GM23248 (cell line): ENCODE measurements at regions not wholly inside any gene's neighbourhood (a gene's known extent, or its start where the extent isn't known, plus 50 kb on each side); places are given as distances from the start of the nearest gene placed in this dataset.

Experiments
- DNase-seq: peaks from one replicate; pipeline ENCODE4 v3.0.0-alpha.2; 2015
- H2AFZ ChIP-seq: fragments of 200-600 bp; sonication (generic); 2 replicates; pipeline ENCODE4 v1.6.1; 2016; ENCODE audit warnings: antibody characterized with exemption
- H3F3A ChIP-seq: fragments of 200-600 bp; sonication (generic); 2 replicates; pipeline ENCODE4 v1.6.1; 2016; ENCODE audit warnings: mild to moderate bottlenecking, antibody characterized with exemption, mixed run types; ENCODE audit not compliant: insufficient read depth
- H3K27ac ChIP-seq: fragments of 200-600 bp; sonication (generic); 2 replicates; pipeline ENCODE4 v1.5.1; 2016; ENCODE audit warnings: mild to moderate bottlenecking
- H3K27me3 ChIP-seq: fragments of 200-600 bp; sonication (generic); replicated peaks from 2 replicates; pipeline ENCODE4 v1.6.1; 2016; ENCODE audit warnings: mild to moderate bottlenecking; ENCODE audit not compliant: insufficient read depth
- H3K36me3 ChIP-seq: fragments of 200-600 bp; sonication (generic); 2 replicates; pipeline ENCODE4 v1.6.1; 2016; ENCODE audit warnings: low read depth, mild to moderate bottlenecking
- H3K4me1 ChIP-seq: fragments of 200-600 bp; sonication (generic); 2 replicates; pipeline ENCODE4 v1.6.1; 2016; ENCODE audit warnings: mild to moderate bottlenecking; ENCODE audit not compliant: insufficient read depth
- H3K4me2 ChIP-seq: fragments of 200-600 bp; sonication (generic); one replicate; pipeline ENCODE4 v1.6.1; 2016; ENCODE audit warnings: mild to moderate bottlenecking; ENCODE audit not compliant: unreplicated experiment
- H3K4me3 ChIP-seq: fragments of 200-600 bp; sonication (generic); 2 replicates; pipeline ENCODE4 v1.5.1; 2016; ENCODE audit warnings: mild to moderate bottlenecking
- H3K79me2 ChIP-seq: fragments of 200-600 bp; sonication (generic); 2 replicates; pipeline ENCODE4 v1.6.1; 2016; ENCODE audit warnings: mild to moderate bottlenecking; ENCODE audit not compliant: insufficient read depth
- H3K9ac ChIP-seq: fragments of 200-600 bp; sonication (generic); 2 replicates; pipeline ENCODE4 v1.6.1; 2016; ENCODE audit warnings: mild to moderate bottlenecking
- H3K9me2 ChIP-seq: fragments of 200-600 bp; sonication (generic); 2 replicates; pipeline ENCODE4 v1.6.1; 2016; ENCODE audit warnings: mixed run types, mild to moderate bottlenecking, moderate library complexity; ENCODE audit not compliant: insufficient read depth
- H3K9me3 ChIP-seq: fragments of 200-600 bp; sonication (generic); one replicate; pipeline ENCODE4 v1.6.1; 2017; ENCODE audit warnings: low read depth
- H4K20me1 ChIP-seq: fragments of 200-600 bp; sonication (generic); 2 replicates; pipeline ENCODE4 v1.6.0; 2016; ENCODE audit not compliant: insufficient read depth
- EZH2 ChIP-seq: fragments of 200-600 bp; sonication (generic); IDR thresholded peaks from 2 replicates; pipeline ENCODE4 v1.6.1; 2018; ENCODE audit warnings: antibody characterized with exemption, mild to moderate bottlenecking; ENCODE audit not compliant: insufficient read depth, poor library complexity, severe bottlenecking
- EZH2phosphoT487 ChIP-seq: fragments of 200-600 bp; sonication (generic); IDR thresholded peaks from 2 replicates; pipeline ENCODE4 v1.6.1; 2018; ENCODE audit warnings: antibody characterized with exemption, moderate library complexity, mild to moderate bottlenecking, low read depth; ENCODE audit not compliant: insufficient read depth
- WGBS, 2 experiments: methylation state at CpG; one replicate each; pipeline ENCODE4 v1.1.6; 2015 to 2017; ENCODE audit warnings: low lambda C conversion rate in 2 of 2, low coverage in 1 of 2; ENCODE audit errors: missing lambda C conversion rate in 2 of 2; 5-methylcytosine and 5-hydroxymethylcytosine counted together
- in situ Hi-C: fragments of 300-500 bp; cut with MboI; formaldehyde crosslinking; loops from 2 replicates; pipeline ENCODE4 v1.15.0; 2020

GRCh38 chr3:103685939-103686338, 1251.1 kb downstream of the ZPLD1 start:
- 0% methylated on average over 1 of the region's 1 CpG for WGBS, 2 experiments
- Histone ChIP-seq H3K4me3 (no peak overlapping the region), H2AFZ (no peak overlapping the region), H3F3A (no peaks in the 10 kb centered on the region), H4K20me1 (no peaks in the 10 kb centered on the region), H3K79me2 (no peaks in the 10 kb centered on the region), H3K36me3 (no peaks in the 10 kb centered on the region), H3K4me2 (no peak overlapping the region), H3K9me2 (no peaks in the 10 kb centered on the region), H3K27me3 (no peaks in the 10 kb centered on the region), H3K4me1 (no peaks in the 10 kb centered on the region), H3K27ac (no peak overlapping the region), H3K9ac (no peak overlapping the region), H3K9me3 (no peaks in the 10 kb centered on the region)
- no peak for DNase-seq
- in situ Hi-C loops: no loop called here
- no peak for TF ChIP-seq EZH2
- TF ChIP-seq EZH2phosphoT487: no peak

GRCh38 chr3:103690536-103690935, 1255.7 kb downstream of the ZPLD1 start:
- no peak for DNase-seq
- no peak overlapping the region for H3K4me2 ChIP-seq
- no peak overlapping the region for H3K9ac ChIP-seq
- H4K20me1 ChIP-seq: no peaks in the 10 kb centered on the region
- in situ Hi-C loops: no loop called here
- no peaks in the 10 kb centered on the region for H3F3A ChIP-seq
- H3K4me1 ChIP-seq: no peaks in the 10 kb centered on the region
- H3K27me3 ChIP-seq: no peaks in the 10 kb centered on the region
- TF ChIP-seq EZH2phosphoT487: no peak
- no peak for TF ChIP-seq EZH2
- no peak overlapping the region for H2AFZ ChIP-seq
- no peaks in the 10 kb centered on the region for H3K9me3 ChIP-seq
- no peaks in the 10 kb centered on the region for H3K79me2 ChIP-seq
- H3K4me3 ChIP-seq: no peak overlapping the region
- no peak overlapping the region for H3K27ac ChIP-seq
- no peaks in the 10 kb centered on the region for H3K36me3 ChIP-seq
- H3K9me2 ChIP-seq: no peaks in the 10 kb centered on the region

GRCh38 chr3:103693831-103694230, 1259.0 kb downstream of the ZPLD1 start:
- TF ChIP-seq EZH2phosphoT487 (no peak), EZH2 (no peak)
- Histone ChIP-seq H3K79me2 (no peaks in the 10 kb centered on the region), H3K4me2 (no peak overlapping the region), H3K9ac (no peak overlapping the region), H3K27ac (no peak overlapping the region), H3K36me3 (no peaks in the 10 kb centered on the region), H4K20me1 (no peaks in the 10 kb centered on the region), H2AFZ (no peak overlapping the region), H3K4me1 (no peaks in the 10 kb centered on the region), H3K4me3 (no peak overlapping the region), H3K9me2 (no peaks in the 10 kb centered on the region), H3K27me3 (no peaks in the 10 kb centered on the region), H3F3A (no peaks in the 10 kb centered on the region), H3K9me3 (no peaks in the 10 kb centered on the region)
- DNase-seq: no peak
- in situ Hi-C loops: no loop called here
- WGBS, 2 experiments: 2 to 3% methylated on average over 2 of the region's 2 CpGs

GRCh38 chr3:103698646-103699045, 1263.8 kb downstream of the ZPLD1 start:
- no peak for DNase-seq
- Histone ChIP-seq H3F3A (no peaks in the 10 kb centered on the region), H3K27me3 (no peaks in the 10 kb centered on the region), H3K4me2 (no peak overlapping the region), H4K20me1 (no peaks in the 10 kb centered on the region), H3K9me2 (no peaks in the 10 kb centered on the region), H3K4me3 (no peak overlapping the region), H2AFZ (no peak overlapping the region), H3K79me2 (no peaks in the 10 kb centered on the region), H3K9ac (no peak overlapping the region), H3K4me1 (no peaks in the 10 kb centered on the region), H3K36me3 (no peaks in the 10 kb centered on the region), H3K9me3 (no peaks in the 10 kb centered on the region), H3K27ac (no peak overlapping the region)
- 19 to 22% methylated on average over 1 of the region's 1 CpG for WGBS, 2 experiments
- in situ Hi-C loops: no loop called here
- no peak for TF ChIP-seq EZH2
- TF ChIP-seq EZH2phosphoT487: no peak

GRCh38 chr3:103699228-103699627, 1264.4 kb downstream of the ZPLD1 start:
- TF ChIP-seq EZH2: no peak
- no peak for TF ChIP-seq EZH2phosphoT487
- H3K4me3 ChIP-seq: no peak overlapping the region
- 33 to 36% methylated on average over 3 of the region's 3 CpGs for WGBS, 2 experiments
- no peaks in the 10 kb centered on the region for H3K79me2 ChIP-seq
- no peaks in the 10 kb centered on the region for H3K27me3 ChIP-seq
- no peaks in the 10 kb centered on the region for H3K9me3 ChIP-seq
- DNase-seq: no peak
- no peaks in the 10 kb centered on the region for H4K20me1 ChIP-seq
- no peaks in the 10 kb centered on the region for H3K36me3 ChIP-seq
- H3K4me1 ChIP-seq: no peaks in the 10 kb centered on the region
- no peak overlapping the region for H3K27ac ChIP-seq
- in situ Hi-C loops: no loop called here
- no peak overlapping the region for H3K4me2 ChIP-seq
- H3K9me2 ChIP-seq: no peaks in the 10 kb centered on the region
- H3K9ac ChIP-seq: no peak overlapping the region
- no peak overlapping the region for H2AFZ ChIP-seq
- no peaks in the 10 kb centered on the region for H3F3A ChIP-seq
